NCI-H446 treated with DMSO at 0.1 percent for 48 hours (cell line): ENCODE measurements at regions not wholly inside any gene's neighbourhood (a gene's known extent, or its start where the extent isn't known, plus 50 kb on each side); places are given as distances from the start of the nearest gene placed in this dataset.

Source experiments
- DNase-seq: peaks from one replicate; lab custom pipeline; 2025; lab: John Stamatoyannopoulos, UW

- no peak for DNase-seq
Measured at GRCh38 chr5:61904730-61905129, 401.3 kb upstream of the KIF2A start.

- DNase-seq, result no peak
Measured at GRCh38 chr5:61905613-61906012, 400.4 kb upstream of the KIF2A start.

- no peak for DNase-seq
Measured at GRCh38 chr5:61906820-61907219, 399.2 kb upstream of the KIF2A start.

- no peak for DNase-seq
Measured at GRCh38 chr5:61907995-61908394, 398.0 kb upstream of the KIF2A start.

GRCh38 chr5:61910771-61911170 is 395.2 kb upstream of the KIF2A start:
- no peak for DNase-seq

- no peak for DNase-seq
Measured at GRCh38 chr5:61912559-61912958, 393.4 kb upstream of the KIF2A start.

GRCh38 chr5:61915646-61916045 is 390.4 kb upstream of the KIF2A start:
- DNase-seq, result no peak

GRCh38 chr5:61916621-61917620 is 389.1 kb upstream of the KIF2A start:
- no peak for DNase-seq

GRCh38 chr5:61918611-61919010 is 387.4 kb upstream of the KIF2A start:
- no peak for DNase-seq

- no peak for DNase-seq
Measured at GRCh38 chr5:61919920-61920319, 386.1 kb upstream of the KIF2A start.

GRCh38 chr5:61924251-61924650 is 381.8 kb upstream of the KIF2A start:
- DNase-seq, result no peak

- no peak for DNase-seq
Measured at GRCh38 chr5:61926911-61927310, 379.1 kb upstream of the KIF2A start.

GRCh38 chr5:61931236-61931635 is 374.8 kb upstream of the KIF2A start:
- no peak for DNase-seq

- peak; percentile 17 for DNase-seq
Measured at GRCh38 chr5:61933787-61934626, 372.0 kb upstream of the KIF2A start.

- DNase-seq, result no peak
Measured at GRCh38 chr5:61941637-61942036, 364.4 kb upstream of the KIF2A start.

GRCh38 chr5:61942462-61943049 is 363.4 kb upstream of the KIF2A start:
- DNase-seq, result no peak

- DNase-seq, result no peak
Measured at GRCh38 chr5:61943713-61944112, 362.3 kb upstream of the KIF2A start.

GRCh38 chr5:61948151-61948550 is 357.9 kb upstream of the KIF2A start:
- DNase-seq, result no peak

GRCh38 chr5:61949054-61949678 is 356.8 kb upstream of the KIF2A start:
- DNase-seq, result no peak

GRCh38 chr5:61949679-61950435 is 356.1 kb upstream of the KIF2A start:
- DNase-seq, result no peak

- no peak for DNase-seq
Measured at GRCh38 chr5:61951295-61951694, 354.7 kb upstream of the KIF2A start.
